ENCODE measurements at regions not wholly inside any gene's neighbourhood (a gene's known extent, or its start where the extent isn't known, plus 50 kb on each side); places are given as distances from the start of the nearest gene placed in this dataset.
"Not testable (repeated sequence)": the region's sequence is repeated elsewhere in the genome, so short reads cannot be mapped to it uniquely, and the experiment has no call there.

GRCh38 chr7:55311892-55312291 lies 53.2 kb upstream of the LANCL2 start:
- H2BK15ac ChIP-seq (ENCODE audit: low read length); H3K23ac ChIP-seq (ENCODE audit: insufficient read length); H2AFZ ChIP-seq (ENCODE audit: low read length); H3K4ac ChIP-seq (replicated peaks; ENCODE audit: insufficient read length, low read depth, low read length); H3K4me1 ChIP-seq (replicated peaks in 1 of 4; ENCODE audit: control insufficient read depth in 3 of 4, insufficient read depth in 4 of 4, low read length in 3 of 4); H3K27me3 ChIP-seq (replicated peaks in 1 of 4; ENCODE audit: control insufficient read depth in 3 of 4, extremely low read depth in 1 of 4, insufficient read depth in 3 of 4, low read length in 3 of 4); H3K23me2 ChIP-seq (ENCODE audit: low read depth, low read length); H4K91ac ChIP-seq (replicated peaks; ENCODE audit: insufficient read length, low read length); H4K8ac ChIP-seq (ENCODE audit: extremely low read depth, insufficient read depth, low read length); H3K36me3 ChIP-seq (ENCODE audit: control insufficient read depth in 2 of 4, insufficient read depth in 4 of 4, low read length in 3 of 4); H3K56ac ChIP-seq (replicated peaks; ENCODE audit: insufficient read length, low read depth, low read length); H3K14ac ChIP-seq (ENCODE audit: insufficient read length); H3K4me2 ChIP-seq (ENCODE audit: insufficient read depth in 1 of 2, low read depth in 2 of 2, low read length in 2 of 2); H2BK5ac ChIP-seq (ENCODE audit: low read depth, low read length); H3K18ac ChIP-seq (ENCODE audit: extremely low read depth, low read length); FAIRE-seq; H2AK5ac ChIP-seq (ENCODE audit: low read depth, low read length); H2BK120ac ChIP-seq (replicated peaks; ENCODE audit: low read depth, low read length); H3K27ac ChIP-seq (ENCODE audit: low read depth, low read length); POLR2A ChIA-PET (ENCODE audit: partially characterized antibody); H2BK20ac ChIP-seq (ENCODE audit: low read length); H4K20me1 ChIP-seq (replicated peaks in 1 of 2; ENCODE audit: control insufficient read depth in 1 of 2, insufficient read depth in 2 of 2, low read length in 2 of 2); DNase-seq (ENCODE audit: low read depth in 1 of 2, low spot score in 2 of 2); H2BK12ac ChIP-seq (ENCODE audit: low read depth, low read length); H3K79me1 ChIP-seq (ENCODE audit: low read depth, low read length); H3K79me2 ChIP-seq (ENCODE audit: control insufficient read depth in 1 of 2, insufficient read depth in 2 of 2, low read length in 2 of 2); H3K9ac ChIP-seq (replicated peaks in 1 of 4; ENCODE audit: extremely low read depth in 1 of 4, low read depth in 3 of 4, low read length in 3 of 4); H4K5ac ChIP-seq (ENCODE audit: insufficient read length, low read depth, low read length); H3K4me3 ChIP-seq (ENCODE audit: extremely low read depth in 1 of 4, insufficient read depth in 2 of 4, low read depth in 3 of 4, low read length in 4 of 4): not testable (repeated sequence)
- WGBS, 2 experiments (ENCODE audit: extremely low coverage in 1 of 2, insufficient coverage in 1 of 2, insufficient read length in 1 of 2, insufficient replicate concordance in 2 of 2, low coverage in 1 of 2, low lambda C conversion rate in 2 of 2, missing lambda C conversion rate in 1 of 2) = no CpG with 5 or more reads among the region's 27 CpGs
- H3K9me3 ChIP-seq (ENCODE audit: insufficient read depth in 2 of 2, low read depth in 1 of 2, low read length in 1 of 2) = peaks cover 12 to 23% of the 10 kb centered on the region in 2 experiments
- CTCF ChIA-PET (ENCODE audit: partially characterized antibody) = interaction anchor here (0.6 kb wide), 1 partner anchor 674 kb away, joined by 3 read pairs; no protein-coding TSS in a partner anchor

- H3K79me2 ChIP-seq (ENCODE audit: control insufficient read depth in 1 of 2, insufficient read depth in 2 of 2, low read length in 2 of 2); H3K27me3 ChIP-seq (replicated peaks in 1 of 4; ENCODE audit: control insufficient read depth in 3 of 4, extremely low read depth in 1 of 4, insufficient read depth in 3 of 4, low read length in 3 of 4); H3K36me3 ChIP-seq (ENCODE audit: control insufficient read depth in 2 of 4, insufficient read depth in 4 of 4, low read length in 3 of 4); H3K56ac ChIP-seq (replicated peaks; ENCODE audit: insufficient read length, low read depth, low read length); H3K23me2 ChIP-seq (ENCODE audit: low read depth, low read length); POLR2A ChIA-PET (ENCODE audit: partially characterized antibody); DNase-seq (ENCODE audit: low read depth in 1 of 2, low spot score in 2 of 2); H3K9ac ChIP-seq (replicated peaks in 1 of 4; ENCODE audit: extremely low read depth in 1 of 4, low read depth in 3 of 4, low read length in 3 of 4); H3K4me2 ChIP-seq (ENCODE audit: insufficient read depth in 1 of 2, low read depth in 2 of 2, low read length in 2 of 2); H2AK5ac ChIP-seq (ENCODE audit: low read depth, low read length); CTCF ChIA-PET (ENCODE audit: partially characterized antibody); H3K79me1 ChIP-seq (ENCODE audit: low read depth, low read length); H4K91ac ChIP-seq (replicated peaks; ENCODE audit: insufficient read length, low read length); H4K20me1 ChIP-seq (replicated peaks in 1 of 2; ENCODE audit: control insufficient read depth in 1 of 2, insufficient read depth in 2 of 2, low read length in 2 of 2); H2BK12ac ChIP-seq (ENCODE audit: low read depth, low read length); H3K4me1 ChIP-seq (replicated peaks in 1 of 4; ENCODE audit: control insufficient read depth in 3 of 4, insufficient read depth in 4 of 4, low read length in 3 of 4); H3K27ac ChIP-seq (ENCODE audit: low read depth, low read length); H4K5ac ChIP-seq (ENCODE audit: insufficient read length, low read depth, low read length); H2BK5ac ChIP-seq (ENCODE audit: low read depth, low read length); H3K14ac ChIP-seq (ENCODE audit: insufficient read length); H3K23ac ChIP-seq (ENCODE audit: insufficient read length); H3K4me3 ChIP-seq (ENCODE audit: extremely low read depth in 1 of 4, insufficient read depth in 2 of 4, low read depth in 3 of 4, low read length in 4 of 4); H2AFZ ChIP-seq (ENCODE audit: low read length); FAIRE-seq; H3K4ac ChIP-seq (replicated peaks; ENCODE audit: insufficient read length, low read depth, low read length); H2BK120ac ChIP-seq (replicated peaks; ENCODE audit: low read depth, low read length); H3K18ac ChIP-seq (ENCODE audit: extremely low read depth, low read length); H2BK20ac ChIP-seq (ENCODE audit: low read length); H4K8ac ChIP-seq (ENCODE audit: extremely low read depth, insufficient read depth, low read length); H2BK15ac ChIP-seq (ENCODE audit: low read length): not testable (repeated sequence)
- 72% methylated on average over 5 of the region's 5 CpGs; no CpG with 5 or more reads in 1 of the 2 experiments for WGBS, 2 experiments (ENCODE audit: extremely low coverage in 1 of 2, insufficient coverage in 1 of 2, insufficient read length in 1 of 2, insufficient replicate concordance in 2 of 2, low coverage in 1 of 2, low lambda C conversion rate in 2 of 2, missing lambda C conversion rate in 1 of 2)
- peaks cover 12 to 23% of the 10 kb centered on the region in 2 experiments for H3K9me3 ChIP-seq (ENCODE audit: insufficient read depth in 2 of 2, low read depth in 1 of 2, low read length in 1 of 2)
These were observed 51.5 kb upstream of the LANCL2 start for GRCh38 chr7:55313671-55314070.

Measured in H1 (cell line).